ENCODE measurements at regions not wholly inside any gene's neighbourhood (a gene's known extent, or its start where the extent isn't known, plus 50 kb on each side); places are given as distances from the start of the nearest gene placed in this dataset.

DNA sequence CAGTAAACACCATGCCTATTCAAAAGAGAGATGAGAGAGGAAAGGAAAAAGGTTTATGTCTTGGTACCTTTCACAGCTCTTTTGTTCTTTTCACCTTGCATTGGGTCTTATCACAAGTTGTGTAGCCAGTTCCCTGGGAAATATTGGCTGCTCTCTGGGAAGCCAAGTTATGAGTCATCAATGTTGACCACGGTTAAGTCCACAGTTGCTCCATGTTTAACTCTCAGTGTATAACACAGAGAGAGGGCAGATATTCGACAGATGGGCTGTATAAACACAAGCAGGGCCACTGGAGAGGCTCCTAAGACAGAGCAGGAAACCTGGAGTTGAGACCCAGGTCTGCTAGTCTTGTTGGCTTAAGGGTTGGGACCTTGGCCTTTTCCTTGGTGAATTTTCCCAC is 718.6 kb downstream of the QKI start:
- no peak for DNase-seq

DNA sequence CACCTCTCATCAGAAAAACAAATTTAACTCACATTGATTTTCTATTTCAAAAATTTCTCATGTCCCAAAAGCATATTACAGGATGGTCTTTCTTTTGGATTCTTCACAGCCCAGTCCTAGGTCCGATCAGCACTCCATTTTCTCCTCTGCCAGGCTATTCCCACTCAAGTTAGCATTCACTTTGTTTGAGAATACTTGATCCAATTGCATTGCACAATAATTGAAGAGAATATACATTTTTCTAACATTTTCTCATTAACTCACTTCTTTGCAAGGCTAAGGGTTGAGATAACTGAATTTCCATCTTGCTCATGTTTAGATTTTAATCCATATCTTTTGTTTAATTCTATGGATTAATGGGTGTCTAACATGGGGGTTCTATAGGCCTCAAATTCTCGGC is 716.1 kb downstream of the QKI start:
- no peak for DNase-seq

DNA sequence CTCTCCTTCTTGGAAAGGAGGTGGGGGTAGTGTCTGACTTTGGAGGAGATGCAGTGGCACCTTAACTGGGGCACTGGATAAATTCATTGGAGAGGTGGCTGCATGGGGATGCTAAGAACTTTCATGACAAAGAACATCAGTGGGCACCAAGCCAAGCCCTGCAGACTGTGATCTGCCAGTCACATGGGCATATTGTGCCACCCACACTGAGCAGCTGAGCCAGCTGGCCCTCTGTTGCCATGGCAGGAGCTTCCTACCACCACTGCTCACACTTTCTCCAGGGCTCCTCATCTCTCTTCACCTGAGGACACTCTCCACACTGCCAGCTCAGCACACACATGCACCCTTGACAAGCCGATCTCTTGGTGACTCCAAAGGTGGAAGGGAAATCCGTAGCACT is 715.6 kb downstream of the QKI start:
- no peak for DNase-seq

DNA sequence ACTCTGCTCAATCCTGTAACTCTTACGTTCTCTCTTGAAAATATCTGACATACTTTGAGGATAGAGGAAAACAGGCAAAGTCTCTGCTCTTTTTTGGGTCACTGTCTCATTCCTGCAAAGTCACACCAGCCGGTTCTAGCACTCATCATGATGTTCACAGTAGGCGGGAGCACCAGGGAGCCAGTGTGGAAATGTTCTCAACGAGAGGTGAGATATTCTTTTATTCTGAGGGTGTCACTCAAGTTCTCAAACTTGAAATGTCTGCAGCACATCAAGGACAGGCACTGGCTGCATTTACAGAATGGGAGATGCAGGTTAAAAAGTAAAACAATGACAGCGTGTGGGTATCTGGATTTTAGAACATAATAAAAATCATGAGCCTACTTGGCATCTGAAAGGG is 714.7 kb downstream of the QKI start:
- DNase-seq = no peak

DNA sequence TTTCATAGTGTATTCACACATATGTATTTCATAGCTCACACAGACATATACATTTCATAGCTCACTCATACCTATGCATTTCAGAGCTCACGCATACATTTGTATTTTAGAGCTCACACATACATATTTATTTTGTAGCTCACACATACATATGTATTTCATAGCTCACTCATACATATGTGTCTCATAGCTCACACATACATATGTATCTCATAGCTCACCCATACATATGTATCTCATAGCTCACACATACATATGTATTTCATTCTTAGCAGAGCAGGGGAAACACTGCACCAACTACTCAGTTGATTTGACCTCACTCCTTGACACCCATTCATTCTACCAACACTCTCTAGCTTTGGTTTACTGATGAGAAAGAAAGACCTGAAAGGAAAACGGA is 713.6 kb downstream of the QKI start:
- no peak for DNase-seq

DNA sequence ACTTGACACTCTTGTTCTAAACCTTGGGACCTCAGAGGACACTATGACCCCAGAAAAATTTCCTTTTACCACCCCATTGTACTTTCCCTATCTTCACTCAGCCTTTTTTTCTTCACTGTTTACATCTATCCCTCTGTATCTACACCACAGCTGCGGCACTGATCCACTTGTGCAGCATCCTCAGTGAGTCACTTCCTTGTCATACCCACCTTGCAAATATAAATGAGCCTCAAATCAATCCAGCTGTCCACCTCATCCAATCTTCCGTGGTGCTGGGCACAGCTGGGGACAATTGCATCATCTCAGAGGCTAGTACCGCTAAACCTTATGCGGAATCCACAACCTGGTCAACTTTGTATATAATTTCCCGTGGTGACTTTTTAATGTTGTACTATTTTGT is 710.5 kb downstream of the QKI start:
- DNase-seq = no peak

DNA sequence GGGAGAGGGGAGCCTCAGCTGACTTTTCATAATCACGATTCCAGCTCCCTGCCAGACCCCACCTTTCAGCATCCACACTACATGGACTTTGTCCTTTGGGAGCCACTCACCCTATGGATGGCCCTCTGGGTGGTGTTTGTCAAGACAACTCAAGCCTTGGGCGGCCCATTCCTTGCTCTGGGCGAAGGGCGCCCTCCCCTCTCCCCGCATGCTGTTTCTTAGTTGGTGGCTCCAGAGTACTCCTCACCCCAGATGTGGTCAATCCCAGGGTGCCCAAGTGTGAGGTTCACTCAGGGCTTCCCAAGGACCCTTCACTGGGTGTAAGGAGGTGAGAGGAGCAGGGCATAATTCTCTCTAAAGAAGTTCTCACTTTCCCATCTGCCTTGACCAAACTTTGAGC is 710.0 kb downstream of the QKI start:
- no peak for DNase-seq

DNA sequence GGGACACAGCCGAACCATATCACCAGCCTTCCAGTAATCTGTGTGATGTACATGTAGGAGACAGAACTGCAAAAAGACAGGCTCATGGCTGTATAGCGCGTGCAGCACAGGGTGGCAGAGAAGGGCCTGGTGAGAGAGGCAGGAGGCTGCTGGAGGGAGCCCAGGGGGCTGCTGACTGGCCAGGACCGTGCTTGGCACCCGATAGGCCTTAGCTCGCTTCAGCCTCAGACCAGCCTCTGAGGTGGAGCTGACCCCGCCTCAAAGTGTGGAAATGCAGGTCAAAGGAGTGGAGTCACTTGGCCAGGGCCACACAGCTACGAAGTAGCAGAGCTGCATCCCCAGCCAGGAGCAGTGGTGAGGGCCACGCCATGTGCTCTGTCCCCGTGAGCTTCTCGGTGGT is 707.6 kb downstream of the QKI start:
- no peak for DNase-seq

DNA sequence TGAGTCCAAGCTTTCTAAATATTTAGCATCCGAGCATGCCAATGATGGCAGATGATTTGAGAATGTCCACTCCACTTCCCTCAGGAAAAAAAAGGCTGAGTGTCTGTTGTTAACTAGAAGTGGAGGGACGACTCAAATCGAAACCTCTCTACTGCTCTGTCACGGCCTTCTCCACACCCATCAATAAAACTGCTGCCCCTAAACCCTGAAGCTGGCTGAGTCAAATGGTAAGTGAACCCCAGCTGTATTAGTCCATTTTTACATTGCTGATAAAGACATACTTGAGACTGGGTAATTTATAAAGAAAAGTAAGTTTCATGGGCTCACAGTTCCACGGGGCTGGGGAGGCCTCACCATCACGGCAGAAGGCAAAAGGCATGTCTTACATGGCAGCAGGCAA is 707.0 kb downstream of the QKI start:
- no peak for DNase-seq

DNA sequence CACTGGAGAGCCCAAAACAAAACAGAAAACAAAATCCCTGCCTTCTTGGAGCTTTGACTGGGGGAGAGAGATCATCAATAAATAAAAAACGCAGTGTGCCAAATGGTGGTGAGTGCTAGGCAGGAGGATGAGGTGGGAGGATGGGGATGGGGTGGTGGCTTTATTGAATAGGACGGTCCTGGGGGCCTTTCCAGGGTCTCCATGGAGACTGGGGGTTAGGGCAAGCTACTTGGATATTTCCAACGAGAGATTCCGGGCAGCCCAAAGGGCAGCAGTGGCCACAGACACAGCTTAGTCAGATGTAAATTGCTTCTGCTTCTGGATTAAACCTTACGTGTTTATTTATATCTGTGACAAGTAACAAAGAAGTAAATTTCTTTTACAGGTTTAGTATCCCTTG is 700.1 kb downstream of the QKI start:
- DNase-seq = no peak

DNA sequence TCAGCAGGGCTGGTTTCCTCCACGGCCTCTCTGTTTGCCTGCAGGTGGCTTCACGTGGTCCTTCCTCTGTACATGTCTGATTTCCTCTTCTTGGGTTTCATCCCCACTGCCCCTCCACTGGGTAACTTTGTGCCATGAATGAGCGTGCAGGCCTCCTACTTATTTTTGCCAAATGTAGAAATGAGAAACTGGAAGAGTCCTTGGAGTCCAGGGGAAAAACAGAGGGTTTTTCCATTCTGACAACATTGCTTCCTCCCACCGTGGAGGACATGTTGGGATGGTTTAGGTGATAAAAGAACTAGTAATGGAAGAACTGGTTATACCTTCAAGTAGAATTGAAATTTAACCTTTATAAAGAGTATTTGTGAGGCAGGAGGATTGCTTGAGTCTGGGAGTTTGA is 699.5 kb downstream of the QKI start:
- no peak for DNase-seq

DNA sequence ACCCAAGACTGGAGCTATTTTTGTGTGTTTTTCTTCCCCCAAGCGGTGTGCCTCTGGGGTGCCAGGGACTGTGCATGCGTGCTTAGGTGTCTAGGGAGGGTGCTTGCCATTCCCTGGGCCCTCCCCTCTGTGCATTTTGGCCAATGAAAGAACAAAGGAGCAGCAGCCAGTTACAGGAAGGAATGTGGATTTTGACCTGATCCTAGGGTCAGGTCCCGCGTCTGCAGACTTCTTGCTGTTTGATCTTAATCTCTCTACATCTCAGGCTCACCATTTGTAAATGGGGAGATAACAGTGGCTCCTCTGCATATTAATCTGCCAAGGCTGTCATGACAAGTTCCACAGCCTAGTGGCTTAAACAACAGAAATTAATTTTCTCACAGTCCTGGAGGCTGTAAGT is 699.1 kb downstream of the QKI start:
- DNase-seq = no peak

DNA sequence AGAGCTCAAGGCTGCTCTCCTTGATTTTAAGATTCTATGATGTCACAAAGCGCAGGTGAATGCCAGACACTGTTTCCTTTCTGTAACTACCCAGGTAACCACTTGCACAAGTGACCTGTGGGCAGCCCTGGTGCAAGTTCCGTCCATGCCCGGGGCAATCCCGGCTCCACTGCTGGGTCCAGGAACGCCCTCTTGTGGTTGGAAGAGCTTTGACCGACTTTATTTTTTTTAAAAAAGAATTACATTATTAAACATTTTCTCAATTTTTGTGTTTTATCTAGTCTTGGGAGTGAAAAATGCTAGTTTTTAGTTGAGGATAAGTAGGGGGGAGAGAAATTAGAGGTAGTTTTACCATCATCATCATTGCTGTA is 695.2 kb downstream of the QKI start:
- no peak for DNase-seq

DNA sequence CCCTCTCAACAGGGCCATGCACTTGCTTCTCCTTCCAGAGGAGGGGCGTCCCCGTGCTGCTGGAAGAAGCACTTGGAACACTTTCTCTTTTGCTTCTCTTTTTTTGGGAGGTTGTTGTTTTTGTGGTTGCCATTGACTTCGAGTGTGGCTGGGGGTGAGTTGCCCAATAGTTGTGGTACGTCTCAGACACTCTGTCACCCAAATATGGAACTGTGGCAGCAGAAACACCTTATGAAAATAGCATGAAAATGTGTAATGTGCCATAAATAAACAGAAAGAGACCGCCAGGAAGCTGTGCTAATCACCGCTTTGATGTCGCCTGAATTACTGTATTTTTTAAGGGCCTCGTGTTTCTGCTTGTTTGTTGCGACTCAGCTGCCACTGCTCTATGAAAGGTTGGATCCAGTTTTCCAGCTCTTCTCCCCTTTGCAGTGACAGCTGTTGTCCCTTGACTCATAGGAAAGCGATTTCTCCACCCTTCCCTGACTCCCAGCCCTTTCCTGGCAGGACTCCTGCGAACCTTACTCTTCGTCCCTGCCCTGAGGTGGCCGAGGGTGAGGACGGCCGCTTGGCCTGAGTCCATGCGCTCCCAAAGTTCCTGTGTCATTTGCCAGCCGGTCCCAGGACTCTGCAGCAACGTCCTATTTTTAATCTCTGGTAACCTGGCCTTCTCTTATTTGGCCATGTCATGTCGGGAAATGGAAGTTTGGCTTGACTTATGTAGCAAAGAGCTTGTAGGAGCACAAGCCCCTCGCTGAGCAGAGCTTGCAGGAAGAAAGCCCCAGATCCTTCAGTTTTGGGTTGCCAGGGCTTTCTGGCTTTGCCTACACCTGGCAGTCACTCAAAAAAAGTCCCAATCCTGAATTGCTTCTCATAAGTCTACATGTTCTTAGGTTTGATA is 694.6 kb downstream of the QKI start:
- no peak for DNase-seq

DNA sequence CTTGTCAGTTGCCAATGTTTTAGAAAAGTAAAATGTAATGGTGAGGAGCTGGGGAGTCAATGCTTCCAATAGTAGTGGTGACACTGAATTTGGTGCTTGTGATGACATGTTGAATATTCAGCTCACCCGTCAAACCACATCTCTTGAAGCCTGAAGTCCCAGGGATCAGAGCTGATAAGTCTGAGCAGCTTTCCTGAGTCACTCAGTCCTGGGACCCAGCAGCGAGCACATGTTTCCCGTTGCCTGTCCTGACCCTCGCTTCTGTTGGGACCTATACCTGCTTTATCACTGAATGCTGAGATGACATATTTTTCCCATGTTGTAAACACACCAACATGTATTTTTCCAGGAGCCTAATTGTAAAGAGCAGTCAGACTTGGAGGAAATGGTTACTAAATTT is 693.6 kb downstream of the QKI start:
- DNase-seq = no peak

DNA sequence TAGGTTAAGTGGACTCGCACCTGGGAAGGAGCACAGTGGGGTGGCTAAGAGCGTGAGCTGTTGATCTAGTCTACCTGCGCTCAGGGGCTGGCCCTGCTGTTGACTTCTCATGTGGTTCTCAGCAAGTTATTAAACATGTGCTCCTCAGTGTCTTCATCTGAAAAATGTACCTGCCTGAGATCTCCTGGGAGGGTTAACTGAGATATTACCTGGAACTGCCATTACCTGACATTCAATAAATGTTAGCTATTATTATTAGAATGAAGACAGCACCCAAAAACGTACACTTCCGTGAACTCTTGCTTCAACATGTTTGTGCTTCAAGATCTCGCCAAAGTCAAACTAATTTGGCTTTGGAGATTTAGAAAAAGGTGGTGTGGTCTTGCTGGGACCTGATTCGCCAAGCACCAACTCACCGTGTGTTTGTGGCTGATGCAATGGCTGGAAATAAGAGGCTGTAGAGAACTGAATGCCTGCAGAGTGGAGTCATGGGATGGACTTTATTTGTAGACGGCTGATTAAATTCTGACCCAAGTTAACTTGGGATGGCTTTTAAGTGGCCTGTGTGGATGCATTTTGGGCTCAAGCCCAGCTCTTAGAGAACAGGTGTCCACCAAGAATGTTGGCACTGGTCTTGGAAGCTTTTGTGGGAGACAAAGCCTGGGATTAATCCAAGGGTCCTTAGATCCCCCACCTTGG is 692.9 kb downstream of the QKI start:
- no peak for DNase-seq

DNA sequence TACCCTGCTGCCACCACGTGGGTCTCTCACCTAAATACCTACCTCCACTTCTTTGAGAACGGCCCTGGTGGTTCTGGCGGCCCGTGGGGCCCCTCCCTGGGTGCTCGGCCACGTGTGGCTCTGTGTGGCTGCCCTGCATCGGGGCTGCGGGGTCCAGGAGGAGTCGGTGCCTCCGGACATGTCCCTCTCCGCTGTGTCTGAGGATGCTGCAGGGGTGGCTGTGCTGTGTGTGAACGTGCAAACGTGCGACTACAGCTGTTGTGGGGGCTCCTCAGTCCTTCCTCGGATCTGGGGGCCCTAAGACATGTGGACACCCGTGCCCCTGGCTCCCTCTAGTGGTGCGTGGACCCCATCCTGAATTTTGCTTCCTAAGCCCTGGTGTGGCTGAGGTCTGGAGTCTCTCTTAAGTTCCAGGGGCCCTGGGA is 691.8 kb downstream of the QKI start:
- DNase-seq = no peak

DNA sequence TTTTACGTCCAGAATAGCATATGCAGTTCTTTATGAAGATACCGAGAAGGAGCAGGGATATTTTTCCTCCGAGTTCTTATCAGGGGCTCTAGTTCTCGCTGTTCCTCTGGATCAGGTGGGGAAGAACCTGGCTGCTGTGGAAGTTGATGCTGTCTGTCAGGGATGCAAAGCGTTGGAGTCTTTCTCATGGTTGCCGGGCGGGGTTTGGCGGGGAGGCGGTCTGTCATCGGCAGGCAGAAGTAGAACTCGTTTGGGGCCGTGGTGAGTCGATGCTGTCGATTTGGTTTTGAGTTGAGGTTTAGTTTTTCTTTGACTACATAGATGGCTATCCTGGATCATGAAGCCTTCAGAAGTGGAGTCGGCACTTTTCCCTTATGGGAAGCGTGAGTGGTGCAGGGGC is 691.2 kb downstream of the QKI start:
- DNase-seq = no peak

DNA sequence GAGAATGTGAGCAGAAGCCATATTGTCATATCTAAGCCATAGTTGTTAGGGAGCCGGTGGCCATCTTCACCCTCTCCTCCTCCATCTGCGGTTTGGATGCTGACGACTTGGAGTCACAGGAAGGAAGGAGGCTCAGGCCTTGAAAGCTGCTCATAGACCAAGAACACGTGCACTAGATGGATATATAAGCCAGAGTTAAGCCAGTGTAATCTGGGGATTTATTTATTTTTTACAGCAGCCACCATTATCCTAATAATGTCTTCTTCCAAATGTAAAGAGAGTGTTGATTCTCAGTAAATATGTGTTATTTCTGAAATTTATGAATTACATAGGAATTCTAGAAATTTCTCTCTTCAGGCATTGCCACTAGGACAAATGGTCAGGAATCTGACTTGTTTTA is 689.9 kb downstream of the QKI start:
- no peak for DNase-seq

DNA sequence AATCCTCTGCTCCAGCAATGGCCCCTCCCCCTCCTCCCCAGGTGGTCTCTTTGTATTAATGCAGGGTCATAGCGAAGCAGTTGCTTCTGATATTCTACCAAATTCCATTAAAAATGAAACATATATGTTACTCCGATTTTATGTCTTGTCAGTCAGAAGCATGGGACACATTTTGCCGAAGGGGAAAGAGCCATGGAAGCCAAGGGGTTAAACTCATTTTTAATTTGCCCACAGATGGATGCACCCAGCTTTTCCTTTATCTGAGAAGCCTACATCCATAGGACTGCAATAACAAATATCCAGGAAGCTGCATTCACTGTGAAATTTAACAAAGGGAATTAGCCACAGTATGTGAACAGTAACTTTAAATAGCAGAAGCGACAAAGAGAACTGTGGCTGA is 688.2 kb downstream of the QKI start:
- no peak for DNase-seq

DNA sequence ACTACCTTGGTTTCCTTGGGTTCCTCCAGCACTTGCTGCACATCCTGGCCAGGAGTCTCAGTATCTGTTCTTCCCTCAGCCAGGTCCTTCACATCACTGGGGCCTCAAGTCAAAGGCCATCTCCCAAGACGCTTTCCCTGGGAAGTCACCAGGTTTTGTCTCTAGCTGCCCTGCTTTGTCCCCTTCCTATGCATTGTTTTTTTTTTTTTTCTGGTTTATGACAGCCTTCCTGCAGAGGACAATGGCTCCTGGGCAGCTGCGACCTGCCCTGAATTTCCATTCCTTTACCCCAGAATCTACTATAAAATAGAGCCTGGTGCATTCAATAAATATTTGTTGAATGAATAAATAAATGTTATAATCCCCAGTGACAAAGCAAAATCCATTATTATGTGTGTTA is 687.3 kb downstream of the QKI start:
- no peak for DNase-seq

DNA sequence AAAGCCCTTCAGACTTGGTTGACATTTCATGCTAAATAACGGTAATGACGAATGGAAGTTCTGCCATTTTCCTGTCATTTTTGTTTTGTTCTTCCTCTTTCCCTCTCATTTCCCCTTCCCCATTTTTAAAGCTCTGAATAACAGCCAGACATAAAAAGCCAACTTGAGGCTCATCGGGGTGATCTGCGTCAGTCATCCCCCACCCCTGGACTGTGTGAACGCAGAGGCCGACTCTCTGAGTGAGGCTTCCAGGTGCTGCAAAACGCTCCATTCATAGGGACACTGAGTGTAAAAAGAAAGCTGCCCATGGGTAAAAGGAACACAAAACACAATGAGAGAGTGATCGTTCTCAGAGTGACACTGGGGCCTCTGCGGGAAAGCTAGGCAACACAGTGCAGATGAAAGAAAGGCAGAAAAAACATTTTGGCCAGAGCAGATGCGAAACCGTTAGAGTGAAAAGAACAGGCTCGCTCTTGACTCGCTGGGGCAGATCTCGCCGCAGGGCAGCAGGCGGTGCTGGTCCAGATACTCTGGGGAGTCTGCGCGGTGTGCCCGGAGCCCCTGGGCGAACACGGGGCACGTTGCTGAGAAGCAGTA is 684.8 kb downstream of the QKI start:
- DNase-seq = no peak

DNA sequence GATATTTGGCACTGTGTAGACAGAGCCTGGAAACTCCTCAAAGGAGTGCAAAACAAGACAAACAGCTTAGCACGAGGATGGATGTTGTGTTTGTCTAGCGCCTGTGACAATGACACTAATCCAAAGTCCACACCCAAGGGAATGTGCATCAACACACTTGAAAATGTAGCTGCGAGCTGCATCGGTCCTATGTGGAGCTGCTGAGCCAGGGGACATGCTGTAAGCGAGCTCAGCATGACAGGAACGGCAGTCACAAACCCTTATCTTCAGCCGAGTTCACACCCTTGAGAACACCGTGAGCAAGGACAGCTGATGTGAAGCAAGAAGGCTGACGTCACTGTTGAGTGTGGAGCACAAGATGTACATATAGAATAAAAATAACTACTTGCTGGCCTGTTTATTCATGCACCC is 684.3 kb downstream of the QKI start:
- no peak for DNase-seq
